HEK293 (cell line): ENCODE measurements at regions not wholly inside any gene's neighbourhood (a gene's known extent, or its start where the extent isn't known, plus 50 kb on each side); places are given as distances from the start of the nearest gene placed in this dataset.
"Not testable (repeated sequence)": the region's sequence is repeated elsewhere in the genome, so short reads cannot be mapped to it uniquely, and the experiment has no call there.

ENCODE experiments used
- ATF2 ChIP-seq: fragments of 450-650 bp; formaldehyde crosslinking; IDR thresholded peaks from 2 replicates; pipeline ENCODE4 v1.5.1; 2016; ENCODE audit warnings: missing biosample characterization, missing genetic modification characterization, low read depth
- CTCF ChIP-seq: fragments of 450-650 bp; formaldehyde crosslinking; IDR thresholded peaks from 2 replicates; pipeline ENCODE4 v1.5.1; 2016; ENCODE audit warnings: missing biosample characterization, missing genetic modification characterization
- GLI4 ChIP-seq: fragments of 450-650 bp; formaldehyde crosslinking; IDR thresholded peaks from 2 replicates; pipeline ENCODE4 v1.5.1; 2016; ENCODE audit warnings: missing biosample characterization, missing genetic modification characterization
- ZNF148 ChIP-seq: fragments of 450-650 bp; formaldehyde crosslinking; IDR thresholded peaks from 2 replicates; pipeline ENCODE4 v1.5.0; 2017; ENCODE audit warnings: missing biosample characterization, missing genetic modification characterization, borderline replicate concordance
- ZNF660 ChIP-seq: fragments of 450-650 bp; IDR thresholded peaks from 2 replicates; pipeline ENCODE4 v1.5.1; 2018; ENCODE audit warnings: missing biosample characterization, mild to moderate bottlenecking, missing genetic modification characterization

GRCh38 chr22:11017108-11017507 is 4510.9 kb upstream of the OR11H1 start:
- TF ChIP-seq CTCF, ZNF148, ATF2, GLI4, ZNF660 (tag by site-specific recombination): not testable (repeated sequence)
